GM12892 (cell line): ENCODE measurements at regions not wholly inside any gene's neighbourhood (a gene's known extent, or its start where the extent isn't known, plus 50 kb on each side); places are given as distances from the start of the nearest gene placed in this dataset.

Source experiments
- POLR2A ChIP-seq: IDR thresholded peaks from 2 replicates; pipeline ENCODE4 v1.6.1; 2011; ENCODE audit warnings: low read depth, low read length, control low read depth
- POLR2AphosphoS5 ChIP-seq: IDR thresholded peaks from 2 replicates; pipeline ENCODE4 v1.6.1; 2011; ENCODE audit warnings: low read depth, low read length, control low read depth
- TAF1 ChIP-seq: IDR thresholded peaks from 2 replicates; pipeline ENCODE4 v1.6.1; 2011; ENCODE audit warnings: low read depth, mild to moderate bottlenecking, control low read depth, low read length, borderline replicate concordance

- TF ChIP-seq POLR2A (no peak), POLR2AphosphoS5 (no peak), TAF1 (no peak)
These were observed 1004.9 kb upstream of the NCAM2 start for GRCh38 chr21:19993268-19993667.
